Pons (tissue), 1 donor: ENCODE measurements at regions not wholly inside any gene's neighbourhood (a gene's known extent, or its start where the extent isn't known, plus 50 kb on each side); places are given as distances from the start of the nearest gene placed in this dataset.
"Not testable (repeated sequence)": the region's sequence is repeated elsewhere in the genome, so short reads cannot be mapped to it uniquely, and the experiment has no call there.

Experiments
- DNase-seq: peaks from one replicate; pipeline ENCODE4 v3.0.0-alpha.2; 2016; ENCODE audit warnings: low spot score

GRCh38 chr15:66964111-66964738 lies 101.2 kb upstream of the SMAD3 start:
- no peak for DNase-seq

GRCh38 chr15:66964791-66965190 lies 100.6 kb upstream of the SMAD3 start:
- DNase-seq, result no peak

- DNase-seq, result no peak
Measured at GRCh38 chr15:66965201-66965900, 100.1 kb upstream of the SMAD3 start.

- DNase-seq, result no peak
Measured at GRCh38 chr15:66966256-66966655, 99.1 kb upstream of the SMAD3 start.

GRCh38 chr15:66968806-66969596 lies 96.4 kb upstream of the SMAD3 start:
- no peak for DNase-seq

GRCh38 chr15:66974131-66974530 lies 91.3 kb upstream of the SMAD3 start:
- not testable (repeated sequence) for DNase-seq

GRCh38 chr15:66976106-66976640 lies 89.2 kb upstream of the SMAD3 start:
- DNase-seq, result not testable (repeated sequence)

GRCh38 chr15:66980326-66980725 lies 85.1 kb upstream of the SMAD3 start:
- not testable (repeated sequence) for DNase-seq

- DNase-seq, result peak; percentile 9
Measured at GRCh38 chr15:66981771-66982170, 83.6 kb upstream of the SMAD3 start.

GRCh38 chr15:66982250-66982649 lies 83.2 kb upstream of the SMAD3 start:
- no peak for DNase-seq

GRCh38 chr15:66982816-66983215 lies 82.6 kb upstream of the SMAD3 start:
- DNase-seq, result no peak

- no peak for DNase-seq
Measured at GRCh38 chr15:66985653-66986052, 79.7 kb upstream of the SMAD3 start.

- peak; percentile 33 for DNase-seq
Measured at GRCh38 chr15:66986951-66987350, 78.5 kb upstream of the SMAD3 start.

GRCh38 chr15:66993090-66993489 lies 72.3 kb upstream of the SMAD3 start:
- DNase-seq, result no peak

- no peak for DNase-seq
Measured at GRCh38 chr15:66993874-66994696, 71.3 kb upstream of the SMAD3 start.

- DNase-seq, result no peak
Measured at GRCh38 chr15:66994927-66995656, 70.3 kb upstream of the SMAD3 start.

GRCh38 chr15:66996094-66996493 lies 69.3 kb upstream of the SMAD3 start:
- no peak for DNase-seq

GRCh38 chr15:66997212-66997611 lies 68.2 kb upstream of the SMAD3 start:
- no peak for DNase-seq

GRCh38 chr15:66998234-66998633 lies 67.2 kb upstream of the SMAD3 start:
- not testable (repeated sequence) for DNase-seq

- DNase-seq, result no peak
Measured at GRCh38 chr15:66999046-66999968, 66.1 kb upstream of the SMAD3 start.
